ENCODE measurements at regions not wholly inside any gene's neighbourhood (a gene's known extent, or its start where the extent isn't known, plus 50 kb on each side); places are given as distances from the start of the nearest gene placed in this dataset.

DNA sequence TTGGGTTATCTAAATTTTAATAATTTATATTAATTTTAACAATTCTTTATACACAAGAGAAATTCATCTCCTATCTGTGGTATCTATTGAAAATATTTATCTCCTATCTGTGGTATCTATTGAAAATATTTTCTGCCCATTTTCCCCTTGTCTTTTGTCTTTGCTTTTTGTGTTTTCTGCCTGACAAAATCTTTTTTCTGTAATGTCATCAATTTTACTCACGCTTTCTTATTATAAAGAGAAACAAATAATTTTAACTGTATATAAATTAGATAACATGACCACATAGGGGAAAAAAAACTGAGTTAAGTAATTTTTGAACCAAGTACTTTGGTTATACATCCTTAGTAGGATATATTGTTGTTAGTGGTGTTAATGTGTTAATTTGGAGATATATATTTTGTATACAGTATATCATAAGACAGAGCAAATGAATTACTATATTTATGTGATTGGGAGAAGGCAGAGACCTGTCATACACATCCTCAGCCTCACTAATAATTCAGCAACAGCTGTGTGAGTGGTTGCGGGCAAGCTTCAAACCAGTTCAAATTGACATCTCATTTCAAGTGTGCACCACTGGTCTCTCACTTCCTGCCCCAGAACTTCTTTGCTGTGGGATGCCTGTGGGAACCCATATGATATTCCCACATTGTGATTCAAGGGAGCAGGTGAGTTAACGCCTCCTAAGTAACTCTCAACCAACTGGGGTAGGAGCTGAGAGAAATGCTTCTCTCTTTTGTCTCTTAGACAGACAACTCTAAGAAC lies 292.4 kb downstream of the SP3 start:
- intact Hi-C loops (cut with DNase I; ENCODE audit: low total_unique reads): no loop called here
- Histone ChIP-seq H3K9me3 (no peaks in the 10 kb centered on the region), H3K36me3 (no peaks in the 10 kb centered on the region), H3K27me3 (no peaks in the 10 kb centered on the region), H3K4me3 (no peak overlapping the region), H3K27ac (no peak overlapping the region), H3K4me1 (no peaks in the 10 kb centered on the region)
- DNase-seq (ENCODE audit: low spot score in 2 of 2): no peak
- TF ChIP-seq POLR2A (IDR thresholded peaks at IDR 0.05) (no peak), POLR2AphosphoS5 (IDR thresholded peaks at IDR 0.05) (no peak)
- TF ChIP-seq, protein P1, sequence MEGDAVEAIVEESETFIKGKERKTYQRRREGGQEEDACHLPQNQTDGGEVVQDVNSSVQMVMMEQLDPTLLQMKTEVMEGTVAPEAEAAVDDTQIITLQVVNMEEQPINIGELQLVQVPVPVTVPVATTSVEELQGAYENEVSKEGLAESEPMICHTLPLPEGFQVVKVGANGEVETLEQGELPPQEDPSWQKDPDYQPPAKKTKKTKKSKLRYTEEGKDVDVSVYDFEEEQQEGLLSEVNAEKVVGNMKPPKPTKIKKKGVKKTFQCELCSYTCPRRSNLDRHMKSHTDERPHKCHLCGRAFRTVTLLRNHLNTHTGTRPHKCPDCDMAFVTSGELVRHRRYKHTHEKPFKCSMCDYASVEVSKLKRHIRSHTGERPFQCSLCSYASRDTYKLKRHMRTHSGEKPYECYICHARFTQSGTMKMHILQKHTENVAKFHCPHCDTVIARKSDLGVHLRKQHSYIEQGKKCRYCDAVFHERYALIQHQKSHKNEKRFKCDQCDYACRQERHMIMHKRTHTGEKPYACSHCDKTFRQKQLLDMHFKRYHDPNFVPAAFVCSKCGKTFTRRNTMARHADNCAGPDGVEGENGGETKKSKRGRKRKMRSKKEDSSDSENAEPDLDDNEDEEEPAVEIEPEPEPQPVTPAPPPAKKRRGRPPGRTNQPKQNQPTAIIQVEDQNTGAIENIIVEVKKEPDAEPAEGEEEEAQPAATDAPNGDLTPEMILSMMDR (IDR thresholded peaks at IDR 0.05): no peak

DNA sequence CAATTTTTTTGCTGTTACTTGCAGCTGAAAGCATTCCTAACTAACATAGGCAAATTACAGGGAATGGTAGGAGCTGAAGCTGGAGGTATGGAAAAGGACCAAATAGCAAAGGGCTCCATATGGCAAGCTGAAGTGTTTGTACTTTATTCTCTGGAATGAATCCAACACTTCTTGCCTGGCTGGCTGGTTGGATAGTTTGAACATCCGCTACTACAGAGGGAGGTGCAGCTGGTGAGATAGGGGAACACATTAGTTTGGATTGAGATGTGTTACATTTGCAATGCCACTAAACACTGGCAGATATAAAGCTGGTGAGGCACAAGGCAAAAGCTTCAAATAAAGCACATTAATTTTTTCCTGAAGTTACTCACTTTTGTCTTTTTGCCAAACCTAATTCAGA lies 291.5 kb downstream of the SP3 start:
- intact Hi-C loops (cut with DNase I; ENCODE audit: low total_unique reads): no loop called here
- H3K4me3 ChIP-seq: no peak overlapping the region
- TF ChIP-seq POLR2A (IDR thresholded peaks at IDR 0.05) (no peak), POLR2AphosphoS5 (IDR thresholded peaks at IDR 0.05) (no peak)
- TF ChIP-seq, protein P1 (IDR thresholded peaks at IDR 0.05): no peak
- no peaks in the 10 kb centered on the region for H3K4me1 ChIP-seq
- H3K27me3 ChIP-seq: no peaks in the 10 kb centered on the region
- DNase-seq (ENCODE audit: low spot score in 2 of 2): no peak
- H3K36me3 ChIP-seq: no peaks in the 10 kb centered on the region
- H3K27ac ChIP-seq: no peak overlapping the region
- H3K9me3 ChIP-seq: no peaks in the 10 kb centered on the region

DNA sequence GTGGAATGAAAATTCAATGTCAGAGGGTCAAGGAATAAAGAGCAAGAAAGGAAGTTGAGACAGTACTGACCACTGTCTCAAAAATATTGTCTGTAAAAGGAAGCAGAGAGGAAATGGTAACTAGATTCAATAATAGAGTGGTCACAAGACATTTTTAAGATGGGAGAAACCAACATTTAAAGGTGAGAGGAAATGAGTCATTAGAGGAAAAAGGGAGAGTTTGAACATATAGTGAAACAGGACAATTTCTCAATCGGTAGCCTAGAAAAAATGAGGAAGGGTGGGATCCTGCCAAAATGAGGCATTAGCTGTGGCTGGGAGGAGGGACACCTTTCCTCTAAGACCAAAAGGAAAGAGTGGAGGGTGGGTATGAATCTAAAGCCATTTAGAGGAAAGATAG lies 288.5 kb downstream of the SP3 start:
- H3K9me3 ChIP-seq: peaks cover 2 to 10% of the 10 kb centered on the region in 2 donors
- no peaks in the 10 kb centered on the region for H3K4me1 ChIP-seq
- no peak overlapping the region for H3K27ac ChIP-seq
- TF ChIP-seq, protein P1 (IDR thresholded peaks at IDR 0.05): no peak
- DNase-seq (ENCODE audit: low spot score in 2 of 2): no peak
- no peaks in the 10 kb centered on the region for H3K36me3 ChIP-seq
- no peak overlapping the region for H3K4me3 ChIP-seq
- intact Hi-C loops (cut with DNase I; ENCODE audit: low total_unique reads): no loop called here
- H3K27me3 ChIP-seq: no peaks in the 10 kb centered on the region

DNA sequence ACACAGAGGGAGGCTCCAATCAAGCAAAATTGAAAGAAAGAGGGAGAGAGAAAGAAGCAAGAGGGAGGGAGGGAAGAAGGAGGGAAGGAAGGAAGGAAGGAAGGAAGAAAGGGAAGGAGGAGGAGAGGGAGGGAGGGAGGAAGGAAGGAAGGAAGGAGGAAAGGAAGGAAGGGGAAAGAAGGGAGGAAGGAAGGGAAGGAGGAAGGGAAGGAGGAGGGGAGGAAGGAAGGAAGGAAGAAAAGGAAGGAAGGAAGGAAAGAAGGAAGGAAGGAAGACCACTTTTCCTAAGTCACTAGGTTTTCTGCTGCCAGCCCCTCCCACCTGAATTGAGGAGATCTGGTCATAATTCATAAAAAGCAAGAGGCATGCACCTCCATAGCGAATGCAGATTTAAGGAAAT lies 287.0 kb downstream of the SP3 start:
- intact Hi-C loops (cut with DNase I; ENCODE audit: low total_unique reads): no loop called here
- no peak for DNase-seq (ENCODE audit: low spot score in 2 of 2)
- Histone ChIP-seq H3K9me3 (peaks cover 3 to 11% of the 10 kb centered on the region in 2 donors), H3K4me1 (no peaks in the 10 kb centered on the region), H3K27ac (no peak overlapping the region), H3K36me3 (no peaks in the 10 kb centered on the region), H3K27me3 (no peaks in the 10 kb centered on the region), H3K4me3 (no peak overlapping the region)
- TF ChIP-seq, protein P1 (IDR thresholded peaks at IDR 0.05): no peak
- TF ChIP-seq POLR2A (IDR thresholded peaks at IDR 0.05): no peak
- TF ChIP-seq POLR2AphosphoS5 (IDR thresholded peaks at IDR 0.05): no peak

DNA sequence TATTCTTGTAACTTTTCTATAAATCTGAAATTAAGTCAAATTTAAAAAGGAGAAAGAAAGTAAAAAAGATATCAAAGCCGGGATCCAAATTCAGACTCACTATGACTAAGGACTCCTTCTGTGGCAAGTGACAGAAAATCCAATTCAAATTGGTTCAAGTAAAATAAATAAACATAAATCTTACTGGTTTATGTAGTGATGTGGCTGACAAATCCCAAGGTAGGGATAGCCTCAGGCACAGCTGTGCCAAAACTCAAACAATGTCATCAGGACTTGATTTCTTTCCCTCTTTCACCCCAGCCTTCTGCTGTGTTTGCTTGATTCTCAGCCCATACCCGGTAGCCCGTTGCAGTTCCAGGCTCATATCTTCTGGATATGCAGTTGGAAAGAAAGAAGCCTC lies 284.6 kb downstream of the SP3 start:
- no peaks in the 10 kb centered on the region for H3K36me3 ChIP-seq
- no peak overlapping the region for H3K4me3 ChIP-seq
- H3K27me3 ChIP-seq: no peaks in the 10 kb centered on the region
- no peak for TF ChIP-seq POLR2A (IDR thresholded peaks at IDR 0.05)
- no peak for TF ChIP-seq POLR2AphosphoS5 (IDR thresholded peaks at IDR 0.05)
- TF ChIP-seq, protein P1 (IDR thresholded peaks at IDR 0.05): no peak
- H3K27ac ChIP-seq: no peak overlapping the region
- H3K9me3 ChIP-seq: peaks cover 3 to 11% of the 10 kb centered on the region in 2 donors
- intact Hi-C loops (cut with DNase I; ENCODE audit: low total_unique reads): no loop called here
- no peak for DNase-seq (ENCODE audit: low spot score in 2 of 2)
- no peaks in the 10 kb centered on the region for H3K4me1 ChIP-seq
